ENCODE measurements at regions not wholly inside any gene's neighbourhood (a gene's known extent, or its start where the extent isn't known, plus 50 kb on each side); places are given as distances from the start of the nearest gene placed in this dataset.

GRCh38 chr3:135731546-135731945 is 234.0 kb upstream of the PPP2R3A start:
- ChIA-PET CTCF (no interaction called here), POLR2A (no interaction called here)
- no peak for TF ChIP-seq CTCF (IDR thresholded peaks at IDR 0.05; ENCODE audit: control extremely low read depth, extremely low read depth, low read depth, missing control alignments)
- no peak for DNase-seq (ENCODE audit: extremely low spot score)

GRCh38 chr3:135736740-135737139 is 228.8 kb upstream of the PPP2R3A start:
- DNase-seq (ENCODE audit: extremely low spot score), result no peak
- CTCF ChIA-PET, result no interaction called here
- TF ChIP-seq CTCF (IDR thresholded peaks at IDR 0.05; ENCODE audit: control extremely low read depth, extremely low read depth, low read depth, missing control alignments), result no peak
- POLR2A ChIA-PET, result no interaction called here

- ChIA-PET CTCF (no interaction called here), POLR2A (no interaction called here)
- DNase-seq (ENCODE audit: extremely low spot score), result no peak
- TF ChIP-seq CTCF (IDR thresholded peaks at IDR 0.05; ENCODE audit: control extremely low read depth, extremely low read depth, low read depth, missing control alignments), result no peak
Observed at GRCh38 chr3:135739779-135740178, 225.7 kb upstream of the PPP2R3A start.

GRCh38 chr3:135740211-135740610 is 225.3 kb upstream of the PPP2R3A start:
- POLR2A ChIA-PET, result no interaction called here
- TF ChIP-seq CTCF (IDR thresholded peaks at IDR 0.05; ENCODE audit: control extremely low read depth, extremely low read depth, low read depth, missing control alignments), result no peak

GRCh38 chr3:135740751-135741150 is 224.8 kb upstream of the PPP2R3A start:
- CTCF ChIA-PET, result no interaction called here
- no peak for DNase-seq (ENCODE audit: extremely low spot score)
- POLR2A ChIA-PET, result no interaction called here
- no peak for TF ChIP-seq CTCF (IDR thresholded peaks at IDR 0.05; ENCODE audit: control extremely low read depth, extremely low read depth, low read depth, missing control alignments)

More at GRCh38 chr3:135740211-135740610, 225.3 kb upstream of the PPP2R3A start:
- DNase-seq (ENCODE audit: extremely low spot score), result no peak
- CTCF ChIA-PET, result no interaction called here

- no peak for DNase-seq (ENCODE audit: extremely low spot score)
- ChIA-PET POLR2A (no interaction called here), CTCF (no interaction called here)
- no peak for TF ChIP-seq CTCF (IDR thresholded peaks at IDR 0.05; ENCODE audit: control extremely low read depth, extremely low read depth, low read depth, missing control alignments)
Observed at GRCh38 chr3:135751991-135752390, 213.5 kb upstream of the PPP2R3A start.

GRCh38 chr3:135752851-135753250 is 212.7 kb upstream of the PPP2R3A start:
- ChIA-PET POLR2A (no interaction called here), CTCF (no interaction called here)
- no peak for TF ChIP-seq CTCF (IDR thresholded peaks at IDR 0.05; ENCODE audit: control extremely low read depth, extremely low read depth, low read depth, missing control alignments)
- no peak for DNase-seq (ENCODE audit: extremely low spot score)
